ENCODE measurements at regions not wholly inside any gene's neighbourhood (a gene's known extent, or its start where the extent isn't known, plus 50 kb on each side); places are given as distances from the start of the nearest gene placed in this dataset.

DNA sequence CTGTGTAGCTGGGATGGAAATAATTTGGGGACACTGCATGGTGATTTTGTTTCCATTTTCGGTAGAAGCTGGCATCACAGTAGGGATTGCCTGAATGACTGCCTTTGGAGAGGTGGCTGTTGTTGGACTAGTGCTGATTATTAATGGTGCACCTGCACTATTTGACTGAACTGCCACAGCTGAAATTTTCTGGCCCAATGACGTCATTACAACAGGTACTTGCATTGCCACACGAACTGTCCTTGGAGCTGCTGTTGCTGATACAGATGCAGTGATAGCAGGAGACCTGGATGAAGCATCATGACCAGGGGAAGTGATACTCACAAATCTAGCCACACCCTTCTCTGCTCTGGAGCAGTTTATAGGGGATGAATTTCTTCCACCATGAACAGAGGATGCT, 95.6 kb upstream of the FOXC1 start:
- ATAC-seq = no peak
- intact Hi-C loops (cut with DNase I) = no loop called here
- TF ChIP-seq CTCF (IDR thresholded peaks at IDR 0.05) (no peak), POLR2A (IDR thresholded peaks at IDR 0.05) (no peak)
- H3K4me1 ChIP-seq = no peaks in the 10 kb centered on the region
- no peak overlapping the region for H3K27ac ChIP-seq
- H3K27me3 ChIP-seq = no peaks in the 10 kb centered on the region
- H3K36me3 ChIP-seq = no peaks in the 10 kb centered on the region
- no peaks in the 10 kb centered on the region for H3K9me3 ChIP-seq
- no peak overlapping the region for H3K4me3 ChIP-seq
- 40% methylated on average over 2 of the region's 3 CpGs for WGBS (ENCODE audit: insufficient coverage, low coverage, low lambda C conversion rate, missing lambda C conversion rate)
- DNase-seq = no peak

DNA sequence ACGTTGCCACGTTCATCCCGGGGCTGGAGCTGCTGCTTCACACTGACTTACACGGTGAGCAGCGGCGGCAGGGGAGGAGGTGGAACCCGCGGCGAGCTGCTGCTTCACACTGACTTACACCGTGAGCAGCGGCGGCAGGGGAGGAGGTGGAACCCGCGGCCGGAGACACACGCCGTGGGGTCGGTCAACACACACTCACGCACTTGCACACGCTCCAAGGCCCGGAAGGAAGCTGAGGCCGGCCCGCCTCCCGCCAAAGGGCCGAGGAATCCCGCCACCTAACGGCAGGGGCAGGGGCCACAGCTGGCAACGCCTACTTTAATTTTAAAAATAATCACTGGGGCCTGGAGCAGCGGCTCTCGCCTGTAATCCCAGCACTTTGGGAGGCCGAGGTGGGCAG, 94.4 kb upstream of the FOXC1 start:
- Histone ChIP-seq H3K27ac (no peak overlapping the region), H3K36me3 (no peaks in the 10 kb centered on the region), H3K4me3 (no peak overlapping the region), H3K27me3 (no peaks in the 10 kb centered on the region), H3K9me3 (no peaks in the 10 kb centered on the region), H3K4me1 (no peaks in the 10 kb centered on the region)
- ATAC-seq (no peak), DNase-seq (no peak)
- WGBS (ENCODE audit: insufficient coverage, low coverage, low lambda C conversion rate, missing lambda C conversion rate) = 79% methylated on average over 6 of the region's 31 CpGs
- no peak for TF ChIP-seq POLR2A (IDR thresholded peaks at IDR 0.05)
- TF ChIP-seq CTCF (IDR thresholded peaks at IDR 0.05) = no peak
- intact Hi-C loops (cut with DNase I) = no loop called here

DNA sequence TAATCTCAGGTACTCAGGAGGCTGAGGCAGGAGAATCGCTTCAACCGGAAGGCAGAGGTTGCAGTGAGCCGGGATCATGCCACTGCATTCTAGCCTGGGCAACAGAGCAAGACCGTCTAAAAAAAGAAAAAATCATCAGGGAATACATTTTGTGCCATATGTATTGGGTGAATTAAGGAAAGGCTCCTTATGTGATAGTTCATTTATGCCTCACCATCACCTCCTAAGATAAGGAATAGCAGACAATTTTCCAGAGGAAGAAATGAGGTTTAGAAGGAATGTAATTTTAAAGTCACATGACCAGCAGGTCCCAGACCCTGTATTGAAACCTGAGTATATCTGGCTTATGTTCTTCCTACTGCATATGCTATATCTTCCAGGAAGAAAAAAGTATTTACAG, 93.9 kb upstream of the FOXC1 start:
- no peaks in the 10 kb centered on the region for H3K4me1 ChIP-seq
- TF ChIP-seq CTCF (IDR thresholded peaks at IDR 0.05) (no peak), POLR2A (IDR thresholded peaks at IDR 0.05) (no peak)
- no CpG with 5 or more reads among the region's 4 CpGs for WGBS (ENCODE audit: insufficient coverage, low coverage, low lambda C conversion rate, missing lambda C conversion rate)
- no peak overlapping the region for H3K27ac ChIP-seq
- H3K27me3 ChIP-seq = no peaks in the 10 kb centered on the region
- intact Hi-C loops (cut with DNase I) = no loop called here
- H3K9me3 ChIP-seq = no peaks in the 10 kb centered on the region
- no peak overlapping the region for H3K4me3 ChIP-seq
- DNase-seq (no peak), ATAC-seq (no peak)
- no peaks in the 10 kb centered on the region for H3K36me3 ChIP-seq

DNA sequence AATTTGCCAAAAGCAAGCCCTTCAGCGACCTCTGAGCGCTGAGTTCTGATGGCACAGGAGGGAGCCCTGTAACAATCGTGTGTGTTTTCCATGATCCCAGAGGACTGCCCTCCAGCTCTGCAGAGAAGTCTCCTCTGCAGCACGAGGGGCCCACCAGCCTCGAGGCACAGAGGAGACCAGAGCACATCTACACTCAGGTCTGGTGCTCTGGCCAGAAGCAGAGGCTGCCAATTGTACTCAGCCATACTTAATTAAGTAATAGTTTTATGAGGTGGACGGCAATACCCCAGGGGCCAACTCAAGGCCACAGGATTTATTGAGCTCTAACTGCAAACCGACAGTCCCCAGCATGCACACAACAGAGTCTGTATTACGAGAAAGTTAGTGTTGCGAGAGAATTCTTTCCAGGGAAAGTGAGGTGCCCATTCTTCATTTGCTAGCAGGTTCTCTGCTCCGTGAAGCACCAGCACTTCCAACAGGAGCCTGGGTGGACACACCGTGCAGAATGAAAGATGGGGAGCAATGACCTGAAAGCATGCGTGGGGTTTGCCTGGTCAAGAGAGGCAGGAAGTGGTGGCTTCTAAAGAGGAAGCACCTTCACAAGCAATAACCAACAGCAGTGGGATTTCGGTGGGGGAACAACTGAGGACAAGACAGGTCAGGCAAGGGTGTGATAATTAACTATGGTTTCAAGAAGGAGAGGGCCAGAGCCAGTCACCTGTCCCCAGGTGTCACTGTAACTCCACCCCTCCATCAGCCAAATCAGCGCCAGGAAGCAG, 92.8 kb upstream of the FOXC1 start:
- H3K9me3 ChIP-seq = no peaks in the 10 kb centered on the region
- H3K4me3 ChIP-seq = no peak overlapping the region
- ATAC-seq = no peak
- H3K36me3 ChIP-seq = no peaks in the 10 kb centered on the region
- WGBS (ENCODE audit: insufficient coverage, low coverage, low lambda C conversion rate, missing lambda C conversion rate) = 53% methylated on average over 12 of the region's 14 CpGs
- intact Hi-C loops (cut with DNase I) = no loop called here
- no peak for DNase-seq
- TF ChIP-seq CTCF (IDR thresholded peaks at IDR 0.05) (no peak), POLR2A (IDR thresholded peaks at IDR 0.05) (no peak)
- H3K27ac ChIP-seq = no peak overlapping the region
- no peaks in the 10 kb centered on the region for H3K4me1 ChIP-seq
- no peaks in the 10 kb centered on the region for H3K27me3 ChIP-seq
